NCI-H510A (cell line): ENCODE measurements at regions not wholly inside any gene's neighbourhood (a gene's known extent, or its start where the extent isn't known, plus 50 kb on each side); places are given as distances from the start of the nearest gene placed in this dataset.
"Not testable (repeated sequence)": the region's sequence is repeated elsewhere in the genome, so short reads cannot be mapped to it uniquely, and the experiment has no call there.

Source experiments
- DNase-seq: peaks from one replicate; lab custom pipeline; 2025; lab: John Stamatoyannopoulos, UW

DNA sequence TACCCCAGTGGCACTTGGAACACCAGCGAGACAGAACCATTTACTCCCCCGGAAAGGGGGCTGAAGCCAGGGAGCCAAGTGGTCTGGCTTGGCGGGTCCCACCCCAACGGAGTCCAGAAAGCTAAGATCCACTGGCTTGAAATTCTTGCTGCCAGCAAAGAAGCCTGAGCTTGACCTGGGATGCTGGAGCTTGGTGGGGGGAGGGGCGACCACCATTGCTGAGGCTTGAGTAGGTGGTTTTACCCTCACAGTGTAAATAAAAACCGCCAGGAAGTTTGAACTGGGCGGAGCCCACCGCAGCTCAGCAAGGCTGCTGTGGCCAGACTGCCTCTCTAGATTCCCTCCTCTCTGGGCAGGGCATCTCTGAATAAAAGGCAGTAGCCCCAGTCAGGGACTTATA, 62.8 kb downstream of the RPS24 start:
- DNase-seq, result not testable (repeated sequence)

GRCh38 chr10:78102593-78102992, 68.9 kb downstream of the RPS24 start:
- DNase-seq, result not testable (repeated sequence)

GRCh38 chr10:78109210-78109609, 75.5 kb downstream of the RPS24 start:
- no peak for DNase-seq

DNA sequence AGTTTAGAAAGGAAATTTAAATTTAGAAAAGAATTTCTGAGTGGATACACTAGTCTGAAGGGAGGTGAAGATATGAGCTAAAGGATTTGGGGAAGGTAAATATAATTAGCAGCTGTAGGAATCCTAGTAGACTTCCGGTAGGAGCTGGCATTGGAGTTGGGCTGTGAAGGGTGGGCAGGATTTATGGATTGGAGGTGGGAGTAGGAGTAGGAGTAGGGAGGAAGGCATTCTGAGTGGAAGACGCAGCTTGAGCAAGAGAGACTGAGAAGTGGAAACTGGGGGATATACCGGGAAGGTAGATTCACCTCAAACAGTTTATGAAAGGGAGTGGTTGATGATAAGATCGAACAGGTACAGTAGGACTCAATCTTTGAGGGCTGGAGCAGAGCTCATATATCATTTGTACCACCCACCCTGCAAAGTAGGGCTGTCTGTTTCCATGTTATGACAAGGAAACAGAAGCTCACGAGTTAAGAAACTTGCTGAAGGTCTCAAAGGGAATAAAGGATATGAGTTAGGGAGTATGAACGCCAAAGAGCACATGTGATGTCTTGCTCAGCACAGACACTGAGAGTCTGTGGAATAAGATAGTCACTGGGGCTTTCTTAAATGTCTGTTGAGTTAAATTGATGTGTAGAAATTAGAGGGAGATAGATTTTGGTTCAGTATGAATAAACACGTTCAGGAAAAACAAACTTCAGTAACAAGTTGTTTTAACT, 81.6 kb downstream of the RPS24 start:
- no peak for DNase-seq

- DNase-seq, result no peak
Measured at GRCh38 chr10:78116361-78116760, 82.7 kb downstream of the RPS24 start.

DNA sequence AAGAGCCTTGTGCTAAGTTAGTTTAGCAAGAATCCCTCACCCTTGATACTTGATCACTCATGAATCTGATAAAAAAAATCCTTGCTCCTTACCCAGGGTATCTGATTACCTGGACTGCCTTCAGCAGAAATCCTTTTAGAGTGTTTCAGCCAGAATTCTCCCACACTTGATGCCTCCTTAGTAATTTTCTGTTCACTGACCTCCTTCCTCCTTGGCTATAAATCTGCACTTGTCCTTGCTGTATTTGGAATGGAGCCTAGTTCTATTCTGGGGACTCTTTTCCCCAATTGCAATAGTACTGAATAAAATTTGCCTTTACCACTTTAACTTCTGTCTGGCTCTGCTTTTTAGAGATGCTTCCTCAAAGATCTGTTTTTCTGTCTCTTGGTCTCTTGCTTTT, 84.9 kb downstream of the RPS24 start:
- no peak for DNase-seq

DNA sequence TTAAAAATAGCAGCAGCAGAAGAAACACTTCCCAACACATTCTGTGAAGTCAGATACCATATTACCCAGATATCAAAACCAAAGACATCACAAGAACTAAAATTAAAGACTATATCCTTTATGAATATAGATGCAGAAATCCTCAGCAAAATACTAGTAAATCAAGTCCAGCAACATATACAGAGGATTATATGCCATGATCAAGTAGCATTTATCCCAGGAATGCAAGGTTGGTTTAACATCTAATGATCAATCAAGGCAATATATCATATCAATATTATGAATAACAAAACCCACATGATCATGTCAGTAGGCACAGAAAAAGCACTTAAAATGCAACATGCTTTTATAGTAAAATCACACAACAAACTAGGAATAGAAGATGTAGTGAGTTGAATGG, 88.1 kb downstream of the RPS24 start:
- no peak for DNase-seq

DNA sequence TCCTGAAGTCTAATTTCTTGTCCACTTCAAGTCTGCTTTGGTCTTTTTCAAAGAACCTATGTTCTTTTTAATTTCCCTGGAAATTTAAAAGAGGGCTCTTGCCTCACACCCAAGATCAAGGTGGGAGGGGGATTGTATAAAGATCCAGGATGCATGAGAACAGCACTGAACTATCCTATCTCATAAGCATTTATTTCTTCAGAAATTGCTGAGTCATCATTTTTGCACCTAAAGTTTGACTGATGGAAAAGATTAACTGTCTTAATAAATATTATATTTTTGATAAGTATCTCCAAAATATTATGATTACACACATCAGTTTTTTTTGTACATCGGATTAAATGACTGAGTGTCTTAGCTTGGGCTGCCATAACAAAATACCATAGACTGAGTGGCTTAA, 90.5 kb downstream of the RPS24 start:
- DNase-seq, result no peak

- no peak for DNase-seq
Measured at GRCh38 chr10:78129211-78129610, 95.5 kb downstream of the RPS24 start.

DNA sequence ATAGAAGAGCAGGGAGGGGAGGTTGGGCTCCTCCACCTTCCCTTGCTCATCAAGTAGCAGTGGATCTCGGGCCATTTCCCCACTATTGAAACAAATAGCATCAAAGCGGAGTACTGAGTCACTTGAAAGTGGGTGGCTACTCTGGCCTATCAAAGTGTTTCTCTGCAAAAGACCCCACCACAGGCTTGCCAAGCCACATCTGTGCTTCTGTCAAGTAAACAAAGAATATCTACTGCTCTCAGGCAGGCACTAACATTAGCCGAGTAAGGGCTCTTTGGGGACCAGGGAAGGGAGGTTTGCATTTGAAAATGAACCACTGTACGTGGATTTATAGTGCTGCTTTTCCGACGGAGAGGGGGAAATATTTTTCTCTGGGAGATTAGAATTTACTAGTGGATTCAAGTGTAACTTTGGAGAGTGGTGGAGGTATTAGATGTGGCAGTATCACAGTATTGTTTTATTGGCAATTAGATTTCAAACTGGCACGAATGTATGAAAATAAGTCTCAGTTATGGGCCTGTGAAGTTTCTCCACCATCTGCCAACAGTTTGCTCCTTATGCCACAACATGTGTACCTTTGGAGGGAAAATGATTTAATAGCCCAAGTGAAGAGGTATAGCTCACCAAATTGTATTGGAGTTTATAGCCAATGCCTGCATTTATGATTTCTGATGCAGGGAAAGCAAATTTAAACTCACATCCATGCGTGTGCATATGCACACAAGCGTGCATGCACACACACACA, 97.5 kb downstream of the RPS24 start:
- DNase-seq, result no peak

- DNase-seq, result no peak
Measured at GRCh38 chr10:78134773-78135306, 101.2 kb downstream of the RPS24 start.

DNA sequence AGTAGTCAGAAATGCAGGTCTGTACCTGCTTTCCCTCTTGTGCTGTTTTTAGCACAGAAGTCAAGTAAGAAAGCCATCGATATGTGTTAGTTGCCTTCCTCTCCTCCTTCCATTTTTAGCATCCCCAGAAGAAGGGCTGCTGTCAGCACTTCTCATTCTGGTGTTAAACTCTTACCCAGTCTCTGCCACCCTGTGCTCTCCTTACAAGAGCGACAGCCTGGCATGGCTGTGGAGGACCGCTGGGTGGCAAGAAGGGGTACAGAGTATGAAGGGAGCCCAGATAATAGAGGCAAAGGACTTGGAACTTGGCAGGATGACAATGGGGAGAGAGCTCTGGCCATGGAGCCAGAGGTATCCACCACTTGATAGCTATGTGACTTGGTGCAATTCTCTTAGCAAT, 103.5 kb downstream of the RPS24 start:
- DNase-seq, result no peak

DNA sequence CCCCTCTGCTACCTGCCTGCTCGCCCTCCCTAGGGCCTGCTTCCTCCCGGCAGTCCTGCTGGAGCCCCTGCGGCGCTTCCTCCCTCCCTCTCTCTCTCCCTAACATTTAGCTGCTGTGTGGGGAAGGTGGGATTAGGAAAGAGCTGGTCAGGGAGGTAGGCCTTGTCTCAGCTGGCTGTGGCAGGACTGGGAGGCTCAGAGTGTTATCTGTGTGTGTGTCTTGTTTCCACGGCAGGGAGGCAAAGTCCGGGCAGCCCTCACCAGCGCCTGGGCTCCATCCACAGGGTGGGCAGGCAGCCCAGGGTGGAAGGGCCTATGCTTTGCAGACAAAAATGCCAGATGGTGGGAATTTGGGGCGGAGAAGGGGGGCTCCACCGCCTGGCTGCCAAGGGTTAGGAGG, 105.7 kb downstream of the RPS24 start:
- DNase-seq, result no peak

DNA sequence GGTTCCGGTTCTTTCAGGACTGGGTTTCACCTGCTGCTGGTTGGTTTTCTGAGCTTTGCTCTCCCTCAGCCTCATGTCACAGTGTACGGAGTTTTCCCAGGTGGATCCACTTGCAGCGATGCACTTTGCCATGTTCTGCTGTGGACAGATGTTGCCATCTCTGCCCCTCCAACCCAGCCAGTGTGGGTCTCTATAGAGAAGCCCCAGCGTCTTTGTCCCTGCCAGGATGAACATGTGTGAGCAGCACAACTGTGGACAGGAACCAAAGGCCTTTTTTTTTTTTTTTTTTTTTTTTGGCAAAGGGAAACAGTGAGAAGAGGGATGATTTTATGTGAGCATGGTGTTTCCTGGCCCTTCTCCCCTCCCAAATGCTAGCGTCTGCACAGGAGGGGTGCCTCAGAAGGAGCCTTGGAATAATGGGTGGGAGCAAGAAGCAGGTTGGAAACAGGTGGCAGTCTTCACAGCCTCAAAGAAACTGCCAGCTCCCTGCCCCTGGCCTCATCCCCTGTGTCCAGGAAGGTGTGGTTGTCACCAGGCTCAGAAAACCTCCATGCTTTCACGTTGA, 106.5 kb downstream of the RPS24 start:
- no peak for DNase-seq

GRCh38 chr10:78143576-78143975, 109.9 kb downstream of the RPS24 start:
- no peak for DNase-seq

DNA sequence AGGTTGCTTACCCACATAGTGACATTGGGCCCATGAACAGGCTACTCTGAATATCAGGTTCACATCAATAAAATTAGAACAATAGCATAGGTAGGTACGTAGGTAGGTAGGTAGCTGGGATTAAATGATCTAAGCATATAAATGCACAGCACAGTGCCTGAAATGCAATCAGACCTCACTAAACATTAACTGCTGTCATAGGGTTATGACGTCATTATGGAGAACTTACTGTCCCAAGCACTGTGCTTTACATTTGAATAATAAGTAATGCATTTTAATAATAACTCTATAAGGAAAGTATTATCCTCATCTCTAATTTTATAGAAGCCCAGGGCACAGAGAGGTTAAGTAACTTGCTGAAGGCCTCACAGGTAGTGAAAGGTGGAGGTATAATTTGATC, 112.5 kb downstream of the RPS24 start:
- no peak for DNase-seq

DNA sequence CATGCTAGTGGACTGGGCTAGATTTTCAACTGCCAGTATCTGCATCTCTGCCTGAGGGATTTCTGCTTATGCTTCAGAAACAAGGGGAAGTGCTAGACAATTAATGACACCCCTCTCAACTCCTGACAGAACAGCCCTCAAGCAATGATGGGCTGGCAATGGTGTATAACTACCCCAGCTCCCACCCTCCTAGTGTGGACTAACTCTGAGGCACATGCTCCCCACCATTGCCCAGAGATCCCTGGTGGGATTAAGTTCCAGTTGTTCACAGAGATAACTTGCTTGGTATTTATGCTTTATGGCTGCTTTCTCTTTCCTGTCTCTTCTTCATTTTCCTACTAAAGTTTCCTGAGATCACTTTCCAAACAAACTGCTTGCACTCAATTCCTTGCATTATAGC, 113.5 kb downstream of the RPS24 start:
- DNase-seq, result no peak

GRCh38 chr10:78148216-78148960, 114.7 kb downstream of the RPS24 start:
- DNase-seq, result no peak

DNA sequence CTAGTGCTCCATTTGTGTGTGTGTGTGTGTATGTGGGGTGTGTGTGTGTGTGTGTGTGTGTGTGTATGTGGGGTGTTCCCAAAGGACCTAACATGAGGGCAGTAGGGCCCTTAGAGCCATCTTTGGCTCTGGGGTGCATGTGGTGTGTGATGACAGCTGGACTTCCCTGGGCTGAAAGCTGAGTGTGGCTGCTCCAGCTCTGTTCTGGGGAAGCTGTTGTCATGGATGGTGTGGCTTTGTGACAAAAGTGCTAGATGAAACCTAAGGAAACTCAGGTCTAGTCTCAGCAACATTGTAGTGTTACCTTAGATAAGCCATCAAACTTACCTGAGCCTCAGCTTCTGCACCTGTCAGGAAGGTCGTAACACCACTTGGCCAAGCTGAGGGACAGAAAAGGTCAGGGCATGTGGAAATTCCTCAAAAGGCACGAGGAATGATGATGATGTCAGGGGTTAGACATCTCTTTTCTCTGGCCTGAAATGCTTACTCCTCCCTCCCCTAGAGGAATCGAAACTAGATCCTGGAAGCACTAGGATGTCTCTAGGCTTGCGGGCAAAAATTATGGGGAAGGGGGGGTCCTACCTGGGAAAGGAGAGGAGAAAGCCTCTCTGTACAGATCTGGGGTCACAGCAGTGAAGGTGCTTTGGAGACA, 115.4 kb downstream of the RPS24 start:
- DNase-seq, result no peak

GRCh38 chr10:78150756-78151155, 117.1 kb downstream of the RPS24 start:
- no peak for DNase-seq

GRCh38 chr10:78155722-78156121, 122.1 kb downstream of the RPS24 start:
- no peak for DNase-seq

DNA sequence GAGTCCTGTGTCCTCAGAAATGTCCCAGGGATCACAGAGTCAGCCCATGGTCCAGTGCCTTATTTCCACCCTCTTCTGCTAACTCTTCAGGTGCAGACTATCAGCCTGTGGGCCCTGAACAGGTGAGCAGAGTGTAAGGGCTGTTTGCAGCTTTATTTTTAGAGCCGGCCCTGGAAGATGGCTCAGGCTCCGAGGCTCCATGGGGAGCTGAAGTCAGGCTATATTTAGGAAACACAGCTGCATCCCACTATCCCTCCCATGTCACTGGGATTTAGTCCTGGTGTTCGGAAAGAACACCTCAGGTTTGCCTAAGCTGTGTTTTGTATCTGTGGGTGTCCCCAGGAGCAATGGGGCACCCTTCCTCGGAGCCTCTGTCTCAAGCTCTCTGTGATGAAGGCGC, 126.9 kb downstream of the RPS24 start:
- no peak for DNase-seq
